HG03378 (cell line): ENCODE measurements at regions not wholly inside any gene's neighbourhood (a gene's known extent, or its start where the extent isn't known, plus 50 kb on each side); places are given as distances from the start of the nearest gene placed in this dataset.

Experiments used
- ATAC-seq: cut with Tn5 transposase; IDR thresholded peaks from one replicate; pipeline ENCODE4 v1.9.1; 2021; ENCODE audit warnings: mild to moderate bottlenecking, moderate library complexity; ENCODE audit not compliant: unreplicated experiment

- no peak for ATAC-seq
These were observed 84.3 kb upstream of the ZNF516 start for GRCh38 chr18:76579301-76579695.

- no peak for ATAC-seq
These were observed 83.7 kb upstream of the ZNF516 start for GRCh38 chr18:76578571-76579300.

GRCh38 chr18:76573325-76574025 is 78.4 kb upstream of the ZNF516 start:
- no peak for ATAC-seq

- no peak for ATAC-seq
These were observed 77.6 kb upstream of the ZNF516 start for GRCh38 chr18:76572518-76573247.

- ATAC-seq: no peak
These were observed 76.6 kb upstream of the ZNF516 start for GRCh38 chr18:76571689-76572088.

- ATAC-seq: no peak
These were observed 75.8 kb upstream of the ZNF516 start for GRCh38 chr18:76570856-76571255.

GRCh38 chr18:76569644-76570419 is 74.8 kb upstream of the ZNF516 start:
- no peak for ATAC-seq

- no peak for ATAC-seq
These were observed 73.7 kb upstream of the ZNF516 start for GRCh38 chr18:76568731-76569130.

GRCh38 chr18:76567835-76568445 is 72.9 kb upstream of the ZNF516 start:
- no peak for ATAC-seq

GRCh38 chr18:76566987-76567386 is 71.9 kb upstream of the ZNF516 start:
- ATAC-seq: no peak

- no peak for ATAC-seq
These were observed 70.5 kb upstream of the ZNF516 start for GRCh38 chr18:76565238-76566173.

GRCh38 chr18:76564655-76565237 is 69.7 kb upstream of the ZNF516 start:
- ATAC-seq: no peak

- no peak for ATAC-seq
These were observed 69.1 kb upstream of the ZNF516 start for GRCh38 chr18:76564117-76564516.

- no peak for ATAC-seq
These were observed 67.5 kb upstream of the ZNF516 start for GRCh38 chr18:76562286-76563122.

GRCh38 chr18:76558881-76559667 is 64.0 kb upstream of the ZNF516 start:
- no peak for ATAC-seq

- ATAC-seq: no peak
These were observed 62.1 kb upstream of the ZNF516 start for GRCh38 chr18:76557026-76557575.

GRCh38 chr18:76554547-76555222 is 59.6 kb upstream of the ZNF516 start:
- no peak for ATAC-seq
